Small intestine (tissue), 7 donors: ENCODE measurements at regions not wholly inside any gene's neighbourhood (a gene's known extent, or its start where the extent isn't known, plus 50 kb on each side); places are given as distances from the start of the nearest gene placed in this dataset.
A peak's percentile ranks its signal among the peaks of the same experiment; 100 is the strongest.

ENCODE experiments used
- DNase-seq, 2 donors: peaks; one replicate each; pipeline versions ENCODE4 v3.0.0 to v3.0.0-alpha.2; 2013
- FAIRE-seq: peaks from 2 replicates; lab custom pipeline; 2012; peaks lifted over from hg19 to GRCh38; lab: Jason Lieb, UNC
- H3K27ac ChIP-seq, 3 donors: one replicate each; pipeline ENCODE4 v1.5.1; 2013; ENCODE audit warnings: low read length in 2 of 3, mild to moderate bottlenecking in 2 of 3, control low read depth in 1 of 3, inconsistent platforms in 1 of 3, low read depth in 1 of 3, moderate library complexity in 1 of 3
- H3K27me3 ChIP-seq, 3 donors: one replicate each; pipeline ENCODE4 v1.6.1; 2013; ENCODE audit warnings: low read length in 3 of 3, inconsistent platforms in 1 of 3; ENCODE audit not compliant: control insufficient read depth in 3 of 3, insufficient read depth in 3 of 3
- H3K36me3 ChIP-seq, 3 donors: one replicate each; pipeline ENCODE4 v1.6.1; 2013; ENCODE audit warnings: low read length in 3 of 3, inconsistent platforms in 1 of 3, low read depth in 1 of 3, mild to moderate bottlenecking in 1 of 3, moderate library complexity in 1 of 3; ENCODE audit not compliant: control insufficient read depth in 3 of 3, insufficient read depth in 2 of 3
- H3K4me1 ChIP-seq, 3 donors: one replicate each; pipeline ENCODE4 v1.6.1; 2013; ENCODE audit warnings: low read length in 2 of 3, inconsistent platforms in 1 of 3, low read depth in 1 of 3, mild to moderate bottlenecking in 1 of 3, moderate library complexity in 1 of 3; ENCODE audit not compliant: control insufficient read depth in 3 of 3, insufficient read depth in 2 of 3
- H3K4me3 ChIP-seq, 3 donors: one replicate each; pipeline ENCODE4 v1.5.1; 2013; ENCODE audit warnings: low read length in 3 of 3, control low read depth in 1 of 3, inconsistent platforms in 1 of 3, low read depth in 1 of 3, mild to moderate bottlenecking in 1 of 3, moderate library complexity in 1 of 3
- H3K9me3 ChIP-seq, 2 donors: one replicate each; pipeline ENCODE4 v1.6.1; 2013; ENCODE audit warnings: low read depth in 1 of 2, low read length in 1 of 2; ENCODE audit not compliant: control insufficient read depth in 2 of 2, insufficient read depth in 1 of 2
- WGBS, 3 donors: extraction: QIAGEN DNeasy Blood & Tissue Kit; methylation state at CpG; one replicate each; pipeline ENCODE4 v1.1.7; 2013; 5-methylcytosine and 5-hydroxymethylcytosine counted together
- donor health status: healthy with polysubstance abuse.
- donor health status: control.
- donor health status: control.
- donor health status: Bipolar disorder and iron deficiency.
- donor health status: healthy.

DNA sequence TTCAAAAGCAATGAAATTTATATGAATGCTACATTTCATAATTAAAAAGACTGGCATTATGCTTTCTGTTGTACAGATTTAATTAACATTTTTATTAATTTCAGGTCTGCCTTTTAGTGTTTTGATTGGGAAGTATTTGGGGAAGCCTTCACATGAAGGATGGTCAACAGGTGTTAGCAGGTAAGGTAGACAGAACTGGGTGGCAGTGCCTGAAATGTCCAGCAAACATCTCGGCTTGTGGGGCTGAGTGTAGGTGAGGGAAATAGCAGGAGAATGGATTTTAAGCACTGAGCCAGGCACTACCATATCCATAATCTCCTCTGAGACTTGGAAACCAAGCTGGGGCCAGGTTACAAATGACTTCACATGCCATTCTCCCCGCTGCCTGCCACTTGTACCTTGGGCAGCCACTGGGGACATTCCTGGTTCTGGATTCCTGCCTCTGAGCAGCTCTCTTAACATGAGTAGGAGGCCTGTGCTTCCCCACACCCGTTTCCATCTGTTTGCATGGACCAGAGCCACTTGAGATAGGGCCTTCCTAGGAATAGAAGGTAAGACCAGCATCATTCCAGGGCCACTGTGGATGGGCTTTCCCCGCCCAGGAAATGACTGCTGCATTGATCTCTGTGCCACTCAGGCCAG, 125.9 kb upstream of the HES1 start:
- DNase-seq (no peak), FAIRE-seq (no peak)
- 75 to 80% (median 76%) methylated on average over 4 of the region's 4 CpGs for WGBS, 3 donors
- H3K36me3 ChIP-seq, result no peaks in the 10 kb centered on the region
- peaks cover 0 to 20% (median 4%) of the 10 kb centered on the region in 3 donors for H3K4me1 ChIP-seq
- H3K9me3 ChIP-seq, result no peaks in the 10 kb centered on the region
- no peaks in the 10 kb centered on the region for H3K27me3 ChIP-seq
- H3K4me3 ChIP-seq, result no peak overlapping the region
- H3K27ac ChIP-seq, result no peak overlapping the region

GRCh38 chr3:194011807-194012206, 124.1 kb upstream of the HES1 start:
- H3K4me1 ChIP-seq, result peaks cover 0 to 2% (median 0%) of the 10 kb centered on the region in 3 donors
- no peaks in the 10 kb centered on the region for H3K36me3 ChIP-seq
- no peak overlapping the region for H3K27ac ChIP-seq
- H3K4me3 ChIP-seq, result no peak overlapping the region
- 87 to 89% (median 89%) methylated on average over 3 of the region's 3 CpGs for WGBS, 3 donors
- DNase-seq (no peak), FAIRE-seq (no peak)
- H3K27me3 ChIP-seq, result no peaks in the 10 kb centered on the region
- no peaks in the 10 kb centered on the region for H3K9me3 ChIP-seq

- 92 to 97% (median 93%) methylated on average over 4 of the region's 4 CpGs for WGBS, 3 donors
Observed at GRCh38 chr3:194013928-194014327, 122.0 kb upstream of the HES1 start.

GRCh38 chr3:194014756-194015155, 121.2 kb upstream of the HES1 start:
- DNase-seq (no peak), FAIRE-seq (no peak)
- 74 to 91% (median 79%) methylated on average over 4 of the region's 4 CpGs for WGBS, 3 donors
- no peak overlapping the region for H3K27ac ChIP-seq
- H3K9me3 ChIP-seq, result no peaks in the 10 kb centered on the region
- no peak overlapping the region for H3K4me3 ChIP-seq
- H3K4me1 ChIP-seq, result no peaks in the 10 kb centered on the region
- no peaks in the 10 kb centered on the region for H3K27me3 ChIP-seq
- no peaks in the 10 kb centered on the region for H3K36me3 ChIP-seq

More at GRCh38 chr3:194013928-194014327, 122.0 kb upstream of the HES1 start:
- Histone ChIP-seq H3K9me3 (no peaks in the 10 kb centered on the region), H3K27ac (no peak overlapping the region), H3K4me3 (no peak overlapping the region), H3K27me3 (no peaks in the 10 kb centered on the region), H3K36me3 (no peaks in the 10 kb centered on the region), H3K4me1 (no peaks in the 10 kb centered on the region)
- DNase-seq, result no peak
- FAIRE-seq, result no peak

DNA sequence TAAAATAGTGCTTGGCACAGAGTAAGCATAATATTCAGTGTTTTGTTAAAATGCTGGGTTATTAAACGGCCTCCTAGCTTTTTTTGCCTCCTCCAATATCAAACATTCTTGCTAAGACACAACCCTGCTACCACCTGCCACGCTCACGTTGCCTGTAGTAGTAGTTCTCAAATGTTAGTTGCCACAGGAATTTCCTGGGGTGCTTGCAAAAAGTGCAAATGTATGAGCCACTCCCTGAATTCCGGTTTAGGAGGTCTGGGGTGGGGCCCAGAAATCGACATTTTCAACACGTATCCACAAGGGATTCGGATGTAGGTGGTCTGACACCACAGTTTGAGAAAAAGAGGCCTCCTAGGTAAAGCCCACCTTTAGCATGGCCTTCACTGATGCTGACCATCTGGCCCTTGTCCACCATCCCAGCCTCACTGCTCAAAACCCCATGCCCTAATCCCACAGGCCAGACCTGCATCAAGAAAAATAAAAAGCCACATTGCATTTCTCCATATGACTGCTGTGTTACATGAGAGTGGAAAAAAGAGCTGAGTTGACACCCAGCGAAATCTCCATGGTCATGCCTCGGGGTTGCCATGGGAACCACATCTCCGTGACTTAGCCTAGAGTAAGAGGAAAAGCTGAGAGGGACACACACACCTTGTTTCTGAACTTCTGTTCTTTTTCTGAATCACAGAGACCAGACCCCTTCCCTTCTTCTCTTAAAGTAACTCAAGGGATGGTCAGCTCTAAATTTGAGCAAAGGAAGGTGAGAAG, 116.4 kb upstream of the HES1 start:
- Histone ChIP-seq H3K9me3 (no peaks in the 10 kb centered on the region), H3K4me3 (no peak overlapping the region), H3K27ac (no peak overlapping the region), H3K4me1 (no peaks in the 10 kb centered on the region), H3K36me3 (no peaks in the 10 kb centered on the region), H3K27me3 (no peaks in the 10 kb centered on the region)
- DNase-seq (no peak), FAIRE-seq (no peak)
- WGBS, 3 donors, result 86 to 91% (median 90%) methylated on average over 10 of the region's 10 CpGs

- 91 to 94% (median 92%) methylated on average over 2 of the region's 2 CpGs for WGBS, 3 donors
- H3K4me1 ChIP-seq, result no peaks in the 10 kb centered on the region
- H3K9me3 ChIP-seq, result no peaks in the 10 kb centered on the region
- H3K4me3 ChIP-seq, result no peak overlapping the region
- H3K36me3 ChIP-seq, result no peaks in the 10 kb centered on the region
- FAIRE-seq (no peak), DNase-seq (no peak)
- no peaks in the 10 kb centered on the region for H3K27me3 ChIP-seq
- no peak overlapping the region for H3K27ac ChIP-seq
Observed at GRCh38 chr3:194022052-194022451, 113.9 kb upstream of the HES1 start.

GRCh38 chr3:194022816-194023215, 113.1 kb upstream of the HES1 start:
- DNase-seq (peak; percentile 35 to 47), FAIRE-seq (no peak)
- H3K27ac ChIP-seq, result no peak overlapping the region
- H3K36me3 ChIP-seq, result no peaks in the 10 kb centered on the region
- WGBS, 3 donors, result 51 to 72% (median 67%) methylated on average over 5 of the region's 5 CpGs
- no peaks in the 10 kb centered on the region for H3K27me3 ChIP-seq
- H3K9me3 ChIP-seq, result no peaks in the 10 kb centered on the region
- H3K4me3 ChIP-seq, result no peak overlapping the region
- H3K4me1 ChIP-seq, result no peaks in the 10 kb centered on the region

DNA sequence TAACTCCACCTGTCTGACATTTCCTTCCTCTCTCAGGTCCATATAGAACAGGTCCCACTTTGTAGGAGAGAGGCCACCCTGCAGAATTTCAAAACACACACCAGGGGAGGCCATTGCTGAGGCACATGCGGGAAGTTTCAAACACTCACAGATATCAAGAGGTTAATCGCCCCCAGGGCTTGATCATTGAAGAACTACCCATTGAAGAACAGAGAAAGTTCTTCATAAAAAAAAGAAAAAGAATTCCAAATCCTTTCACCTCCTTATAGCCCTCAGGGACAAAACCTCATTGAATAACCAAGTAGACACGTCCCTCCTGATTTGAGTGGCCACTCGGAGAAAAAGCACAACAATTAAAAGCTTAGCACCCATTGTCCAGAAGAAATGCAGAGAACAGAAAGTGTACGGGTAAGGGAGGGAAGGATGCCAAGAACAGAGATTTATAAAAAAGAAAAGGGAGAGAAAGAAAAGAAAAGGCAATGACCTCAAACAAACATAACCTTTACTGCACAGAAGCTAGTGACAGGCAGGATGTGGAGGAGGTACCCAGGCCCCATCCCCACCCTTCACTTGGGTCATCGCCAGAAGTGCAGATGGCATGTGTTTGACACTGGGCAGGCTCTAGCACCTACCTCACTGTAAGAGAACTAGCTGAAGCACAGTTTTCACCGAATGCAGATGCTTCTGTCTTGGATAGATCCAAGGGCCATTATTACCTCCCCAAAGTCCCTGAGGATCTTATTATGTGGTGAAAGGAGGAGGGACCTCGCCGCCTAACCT, 112.3 kb upstream of the HES1 start:
- no peak for FAIRE-seq
- H3K36me3 ChIP-seq, result no peaks in the 10 kb centered on the region
- H3K4me1 ChIP-seq, result peaks cover 0 to under 1% (median 0%) of the 10 kb centered on the region in 3 donors
- no peaks in the 10 kb centered on the region for H3K27me3 ChIP-seq
- H3K27ac ChIP-seq, result no peak overlapping the region
- DNase-seq, result no peak
- peaks cover 0 to 3% of the 10 kb centered on the region in 2 donors for H3K9me3 ChIP-seq
- no peak overlapping the region for H3K4me3 ChIP-seq
- WGBS, 3 donors, result 77 to 80% (median 79%) methylated on average over 9 of the region's 9 CpGs
